Choroid plexus epithelial cell (primary cell): ENCODE measurements at regions not wholly inside any gene's neighbourhood (a gene's known extent, or its start where the extent isn't known, plus 50 kb on each side); places are given as distances from the start of the nearest gene placed in this dataset.
A peak's percentile ranks its signal among the peaks of the same experiment; 100 is the strongest.

Experiments
- DNase-seq: peaks from one replicate; pipeline ENCODE4 v3.0.0-alpha.2; 2010; ENCODE audit warnings: low read depth
- H3K4me3 ChIP-seq: 2 replicates; pipeline ENCODE4 v1.5.1; 2011; ENCODE audit warnings: low read depth, mild to moderate bottlenecking, control low read depth, low read length, moderate library complexity
- CTCF ChIP-seq: conservative IDR thresholded peaks from 2 replicates; pipeline ENCODE4 v1.5.1; 2011; ENCODE audit warnings: low read depth, mild to moderate bottlenecking, control low read depth, inconsistent platforms, low read length, moderate library complexity

- no peak for DNase-seq
- H3K4me3 ChIP-seq, result no peak overlapping the region
- TF ChIP-seq CTCF, result no peak
Observed at GRCh38 chr17:65413390-65413789, 148.1 kb downstream of the AXIN2 start.

- TF ChIP-seq CTCF, result no peak
- DNase-seq, result no peak
- H3K4me3 ChIP-seq, result no peak overlapping the region
Observed at GRCh38 chr17:65409381-65409780, 152.1 kb downstream of the AXIN2 start.

GRCh38 chr17:65408050-65408449 is 153.4 kb downstream of the AXIN2 start:
- no peak for TF ChIP-seq CTCF

GRCh38 chr17:65407017-65407416 is 154.4 kb downstream of the AXIN2 start:
- no peak for TF ChIP-seq CTCF
- peak; percentile 13 for DNase-seq
- H3K4me3 ChIP-seq, result no peak overlapping the region

More at GRCh38 chr17:65408050-65408449, 153.4 kb downstream of the AXIN2 start:
- H3K4me3 ChIP-seq, result no peak overlapping the region
- DNase-seq, result no peak

- DNase-seq, result no peak
- H3K4me3 ChIP-seq, result no peak overlapping the region
- TF ChIP-seq CTCF, result no peak
Observed at GRCh38 chr17:65406552-65406951, 154.9 kb downstream of the AXIN2 start.

GRCh38 chr17:65405563-65405962 is 155.9 kb downstream of the AXIN2 start:
- TF ChIP-seq CTCF, result no peak
- DNase-seq, result no peak
- H3K4me3 ChIP-seq, result no peak overlapping the region

GRCh38 chr17:65404761-65405160 is 156.7 kb downstream of the AXIN2 start:
- no peak for DNase-seq
- TF ChIP-seq CTCF, result no peak
- H3K4me3 ChIP-seq, result no peak overlapping the region
